Tibial nerve (tissue), 4 donors: ENCODE measurements at regions not wholly inside any gene's neighbourhood (a gene's known extent, or its start where the extent isn't known, plus 50 kb on each side); places are given as distances from the start of the nearest gene placed in this dataset.

ENCODE experiments used
- CTCF ChIP-seq, 5 experiments: fragments of 200-600 bp in 3 of 5; fragments of 450-650 bp in 2 of 5; sonication (generic) in 3 of 5; IDR thresholded peaks; one replicate each; pipeline ENCODE4 v1.5.1; 2016 to 2019; ENCODE audit warnings: antibody characterized with exemption in 5 of 5, mild to moderate bottlenecking in 3 of 5, moderate library complexity in 2 of 5
- EP300 ChIP-seq, 2 donors: sonication (generic); formaldehyde crosslinking; IDR thresholded peaks; one replicate each; pipeline ENCODE4 v1.6.1; 2017; ENCODE audit warnings: antibody characterized with exemption in 2 of 2, mild to moderate bottlenecking in 1 of 2

GRCh38 chrY:15561501-15562289, 1037.4 kb downstream of the NLGN4Y start:
- TF ChIP-seq EP300 (IDR thresholded peaks at IDR 0.05) (no peak), CTCF (IDR thresholded peaks at IDR 0.05) (no peak)
